Mesodermal cell (in vitro differentiated cells): ENCODE measurements at regions not wholly inside any gene's neighbourhood (a gene's known extent, or its start where the extent isn't known, plus 50 kb on each side); places are given as distances from the start of the nearest gene placed in this dataset.

Experiments used
- H3K27ac ChIP-seq: 2 replicates; pipeline ENCODE4 v1.7.0; 2013; ENCODE audit warnings: mild to moderate bottlenecking, low read depth, low read length, moderate library complexity; ENCODE audit not compliant: severe bottlenecking
- H3K36me3 ChIP-seq: 2 replicates; pipeline ENCODE4 v1.7.1; 2013; ENCODE audit warnings: mild to moderate bottlenecking, low read length, moderate library complexity; ENCODE audit not compliant: control insufficient read depth, insufficient read depth
- H3K4me1 ChIP-seq: one replicate; pipeline ENCODE4 v1.7.1; 2013; ENCODE audit warnings: mild to moderate bottlenecking, low read length; ENCODE audit not compliant: insufficient read depth, control insufficient read depth, poor library complexity, severe bottlenecking
- H3K4me3 ChIP-seq: 2 replicates; pipeline ENCODE4 v1.7.0; 2013; ENCODE audit warnings: low read length, control low read depth, mild to moderate bottlenecking; ENCODE audit not compliant: insufficient read depth, poor library complexity, severe bottlenecking; ENCODE audit errors: extremely low read depth
- H3K9me3 ChIP-seq: 2 replicates; pipeline ENCODE4 v1.7.1; 2013; ENCODE audit warnings: mild to moderate bottlenecking, low read length, moderate library complexity; ENCODE audit not compliant: control insufficient read depth
- WGBS, 2 experiments: methylation state at CpG; one replicate each; pipeline ENCODE4 v1.1.5; 2013; ENCODE audit warnings: missing lambda C conversion rate in 2 of 2; ENCODE audit not compliant: insufficient coverage in 2 of 2; 5-methylcytosine and 5-hydroxymethylcytosine counted together

GRCh38 chr17:5838661-5839300 is 231.4 kb upstream of the WSCD1 start:
- Histone ChIP-seq H3K4me1 (peaks cover 9% of the 10 kb centered on the region), H3K27ac (no peak overlapping the region), H3K4me3 (no peak overlapping the region), H3K9me3 (no peaks in the 10 kb centered on the region), H3K36me3 (no peaks in the 10 kb centered on the region)
- 89 to 94% methylated on average over 9 to 10 of the region's 12 CpGs for WGBS, 2 experiments

DNA sequence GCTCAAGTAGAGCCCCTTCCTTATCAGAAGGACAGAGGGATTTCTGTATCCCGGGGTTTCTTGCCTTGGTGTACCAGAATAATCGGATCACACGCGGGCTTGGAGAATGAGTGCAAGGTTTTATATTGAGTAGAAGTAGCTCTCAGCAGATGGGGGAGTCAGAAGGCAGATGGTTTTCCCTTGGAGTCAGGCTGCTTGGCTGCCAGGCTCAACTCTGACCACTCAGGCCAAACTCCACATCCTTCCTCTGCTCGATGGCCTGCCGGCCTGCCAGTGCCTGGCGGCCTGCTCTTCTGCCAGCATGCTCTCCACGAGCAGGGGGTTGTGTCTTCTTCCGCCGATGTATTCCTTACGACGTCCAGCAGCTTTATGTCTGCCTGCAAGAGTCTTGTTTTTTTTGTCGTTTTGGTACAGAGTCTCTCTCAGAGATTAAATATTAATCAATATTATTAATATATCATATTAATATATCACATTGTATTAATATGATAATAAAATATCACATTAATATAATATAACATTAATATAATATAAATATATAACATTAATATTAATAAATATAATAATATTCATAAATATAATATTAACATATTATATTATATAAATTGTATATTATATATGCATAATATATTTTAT is 229.2 kb upstream of the WSCD1 start:
- WGBS, 2 experiments: 83 to 99% methylated on average over 6 to 8 of the region's 13 CpGs
- H3K36me3 ChIP-seq: no peaks in the 10 kb centered on the region
- no peaks in the 10 kb centered on the region for H3K4me1 ChIP-seq
- H3K9me3 ChIP-seq: no peaks in the 10 kb centered on the region
- H3K27ac ChIP-seq: no peak overlapping the region
- H3K4me3 ChIP-seq: no peak overlapping the region

- no peaks in the 10 kb centered on the region for H3K36me3 ChIP-seq
- 98 to 100% methylated on average over 3 to 5 of the region's 11 CpGs for WGBS, 2 experiments
Measured at GRCh38 chr17:5841862-5842261, 228.3 kb upstream of the WSCD1 start.

GRCh38 chr17:5843366-5844026 is 226.7 kb upstream of the WSCD1 start:
- Histone ChIP-seq H3K36me3 (no peaks in the 10 kb centered on the region), H3K9me3 (no peaks in the 10 kb centered on the region), H3K4me3 (no peak overlapping the region), H3K27ac (no peak overlapping the region), H3K4me1 (no peaks in the 10 kb centered on the region)
- WGBS, 2 experiments: 83 to 90% methylated on average over 5 to 7 of the region's 14 CpGs

More at GRCh38 chr17:5841862-5842261, 228.3 kb upstream of the WSCD1 start:
- no peak overlapping the region for H3K4me3 ChIP-seq
- no peaks in the 10 kb centered on the region for H3K9me3 ChIP-seq
- H3K4me1 ChIP-seq: no peaks in the 10 kb centered on the region
- H3K27ac ChIP-seq: no peak overlapping the region

GRCh38 chr17:5846001-5846400 is 224.2 kb upstream of the WSCD1 start:
- no peak overlapping the region for H3K4me3 ChIP-seq
- no peak overlapping the region for H3K27ac ChIP-seq
- no peaks in the 10 kb centered on the region for H3K9me3 ChIP-seq
- no peaks in the 10 kb centered on the region for H3K4me1 ChIP-seq
- no peaks in the 10 kb centered on the region for H3K36me3 ChIP-seq
- 95 to 100% methylated on average over 4 of the region's 5 CpGs for WGBS, 2 experiments

DNA sequence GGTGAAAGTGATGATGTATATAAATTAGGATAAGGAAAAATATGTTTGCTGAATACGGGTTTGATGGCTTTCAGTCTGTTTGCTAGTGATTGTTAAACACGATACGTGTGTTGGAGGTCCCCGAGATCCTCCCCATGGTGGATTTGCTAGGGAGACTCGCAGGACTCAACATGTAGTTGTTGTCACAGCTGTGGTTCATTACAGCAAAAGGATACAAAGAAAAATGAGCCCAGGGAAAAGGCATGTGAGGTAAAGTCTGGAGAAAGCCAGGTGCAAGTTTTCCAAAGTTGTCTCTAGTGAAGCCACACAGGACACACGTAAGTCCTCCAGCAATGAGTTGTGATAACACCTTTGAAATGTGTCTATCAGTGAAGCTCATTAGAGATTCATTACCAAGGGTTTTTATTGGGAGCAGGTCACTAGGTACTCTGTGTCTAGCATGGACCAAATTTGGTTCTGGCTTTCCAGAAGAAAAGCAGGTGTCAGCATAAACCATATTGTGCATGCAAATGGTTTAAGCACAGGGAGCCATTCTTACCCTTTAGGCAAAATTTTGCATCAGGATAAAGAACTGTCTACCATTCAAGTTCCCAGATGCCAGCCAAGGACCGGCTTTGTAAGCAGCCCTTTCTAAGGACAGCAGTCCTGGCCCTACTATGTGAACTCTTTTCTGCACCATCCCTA is 215.2 kb upstream of the WSCD1 start:
- WGBS, 2 experiments: 90 to 92% methylated on average over 7 of the region's 7 CpGs
- Histone ChIP-seq H3K9me3 (no peaks in the 10 kb centered on the region), H3K27ac (no peak overlapping the region)

GRCh38 chr17:5861246-5861645 is 208.9 kb upstream of the WSCD1 start:
- WGBS, 2 experiments: 86 to 97% methylated on average over 4 of the region's 4 CpGs
- Histone ChIP-seq H3K36me3 (no peaks in the 10 kb centered on the region), H3K4me1 (no peaks in the 10 kb centered on the region), H3K27ac (no peak overlapping the region), H3K4me3 (no peak overlapping the region), H3K9me3 (no peaks in the 10 kb centered on the region)

More for the DNA sequence above, 215.2 kb upstream of the WSCD1 start:
- H3K36me3 ChIP-seq: no peaks in the 10 kb centered on the region
- H3K4me1 ChIP-seq: no peaks in the 10 kb centered on the region
- H3K4me3 ChIP-seq: no peak overlapping the region

GRCh38 chr17:5861854-5862253 is 208.3 kb upstream of the WSCD1 start:
- H3K9me3 ChIP-seq: no peaks in the 10 kb centered on the region
- H3K4me3 ChIP-seq: no peak overlapping the region
- H3K4me1 ChIP-seq: no peaks in the 10 kb centered on the region
- WGBS, 2 experiments: 85 to 92% methylated on average over 2 to 3 of the region's 4 CpGs
- no peak overlapping the region for H3K27ac ChIP-seq
- H3K36me3 ChIP-seq: no peaks in the 10 kb centered on the region

- H3K4me1 ChIP-seq: no peaks in the 10 kb centered on the region
- H3K27ac ChIP-seq: no peak overlapping the region
- H3K36me3 ChIP-seq: no peaks in the 10 kb centered on the region
- H3K4me3 ChIP-seq: no peak overlapping the region
- H3K9me3 ChIP-seq: no peaks in the 10 kb centered on the region
Measured at GRCh38 chr17:5862395-5862794, 207.8 kb upstream of the WSCD1 start.

- WGBS, 2 experiments: 87 to 92% methylated on average over 5 of the region's 9 CpGs
- H3K27ac ChIP-seq: no peak overlapping the region
- H3K4me1 ChIP-seq: no peaks in the 10 kb centered on the region
- no peak overlapping the region for H3K4me3 ChIP-seq
- H3K9me3 ChIP-seq: no peaks in the 10 kb centered on the region
- H3K36me3 ChIP-seq: no peaks in the 10 kb centered on the region
Measured at GRCh38 chr17:5864741-5865657, 205.2 kb upstream of the WSCD1 start.
